Fibroblast of lung (primary cell): ENCODE measurements at regions not wholly inside any gene's neighbourhood (a gene's known extent, or its start where the extent isn't known, plus 50 kb on each side); places are given as distances from the start of the nearest gene placed in this dataset.

Source experiments
- CTCF ChIP-seq, 2 donors: IDR thresholded peaks in 1 of 2; conservative IDR thresholded peaks in 1 of 2; 1 replicate in 1 of 2; 2 replicates in 1 of 2; pipeline ENCODE4 v1.5.1; 2011 to 2012; ENCODE audit warnings: low read length in 2 of 2, control low read depth in 1 of 2, inconsistent platforms in 1 of 2, low read depth in 1 of 2, mild to moderate bottlenecking in 1 of 2
- EZH2 ChIP-seq: IDR thresholded peaks from 2 replicates; pipeline ENCODE4 v1.5.1; 2012; ENCODE audit warnings: low read length, control low read depth, mild to moderate bottlenecking; ENCODE audit errors: missing control alignments

DNA sequence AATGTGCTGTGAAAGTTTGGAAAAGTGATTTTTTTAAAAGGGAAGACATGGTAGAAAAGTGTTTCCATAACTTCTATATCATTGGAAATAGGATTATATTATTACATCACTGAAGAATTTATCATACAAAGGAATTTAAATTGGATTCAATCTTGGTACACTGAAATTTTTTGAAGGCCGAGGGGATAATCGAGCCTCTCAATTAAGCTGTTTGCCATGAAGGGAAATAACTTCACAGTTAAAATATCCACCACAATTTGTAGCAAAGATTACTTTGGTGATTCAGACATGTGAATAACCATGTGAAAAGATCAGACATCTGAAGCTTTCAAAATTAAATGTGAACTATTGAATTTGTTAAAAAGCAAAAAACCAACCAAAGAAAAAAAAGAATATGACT lies 215.3 kb downstream of the KLF5 start:
- TF ChIP-seq CTCF (conservative IDR thresholded peaks at IDR 0.05 in 1 of 2, IDR thresholded peaks at IDR 0.05 in 1 of 2; ENCODE audit: low read depth in 1 of 2, low read length in 2 of 2) (no peak), EZH2 (no peak)
